HCT116 (cell line): ENCODE measurements at regions not wholly inside any gene's neighbourhood (a gene's known extent, or its start where the extent isn't known, plus 50 kb on each side); places are given as distances from the start of the nearest gene placed in this dataset.

Source experiments
- ATAC-seq: fragments of 200-7000 bp; cut with Tn5 transposase; 2 replicates; pipeline ENCODE4 v1.9.1; 2020; ENCODE audit warnings: mild to moderate bottlenecking, moderate library complexity
- BruUV-seq: library from RNA; stranded (reverse); fragments of 400-500 nt; replicated peaks from 2 replicates; lab custom pipeline; 2021; lab: Mats Ljungman, UMichigan
- CTCF ChIA-PET: fragments of 300-600 bp; sonication (Branson Sonifier 250); formaldehyde crosslinking; loops from one replicate; lab custom pipeline; 2021; ENCODE audit warnings: antibody characterized with exemption; lab: Charles Lee
- POLR2A ChIA-PET: fragments of 300-600, 350-600 bp; sonication (Branson Sonifier 250); formaldehyde crosslinking; loops from one replicate; lab custom pipeline; 2021; ENCODE audit warnings: antibody characterized with exemption; lab: Charles Lee
- RAD21 ChIA-PET, 2 experiments: fragments of 300-600 bp; sonication (Branson Sonifier 250); formaldehyde crosslinking; loops; one replicate each; lab custom pipeline; 2023; ENCODE audit warnings: low total read pairs in 2 of 2; ENCODE audit not compliant: uncharacterized antibody in 2 of 2, unreplicated experiment in 2 of 2, low non-redundant PET in 1 of 2; lab: Charles Lee
- DNase-seq: peaks from one replicate; pipeline ENCODE4 v3.0.0-alpha.2; 2010; ENCODE audit warnings: low read depth, low spot score
- H2AFZ ChIP-seq: fragments of 200-600 bp; shearing (Covaris generic), sonication (generic); 2 replicates; pipeline ENCODE4 v1.6.1; 2017; ENCODE audit warnings: low read depth, mixed run types, mixed read lengths, antibody characterized with exemption, low read length; ENCODE audit not compliant: poor library complexity, severe bottlenecking
- H3K27ac ChIP-seq: 2 replicates; pipeline ENCODE4 v1.5.1; 2012; ENCODE audit warnings: low read depth, low read length
- H3K27me3 ChIP-seq: fragments of 200-600 bp; sonication (generic); 2 replicates; pipeline ENCODE4 v1.6.1; 2016; ENCODE audit warnings: mixed run types, low read length, mixed read lengths; ENCODE audit not compliant: insufficient read depth
- H3K36me3 ChIP-seq, 2 experiments: fragments of 200-500 bp in 1 of 2; fragments of 200-600 bp in 1 of 2; sonication (Bioruptor generic) in 1 of 2; sonication (generic) in 1 of 2; 2 replicates each; pipeline versions ENCODE4 v1.5.1 to v1.6.1; 2014 to 2016; ENCODE audit warnings: low read length in 2 of 2, inconsistent platforms in 1 of 2, mixed read lengths in 1 of 2, mixed run types in 1 of 2; ENCODE audit not compliant: insufficient read depth in 2 of 2, control insufficient read depth in 1 of 2
- H3K4me1 ChIP-seq, 2 experiments: fragments of 200-600 bp in 1 of 2; sonication (generic) in 1 of 2; 2 replicates each; pipeline versions ENCODE4 v1.5.1 to v1.6.1; 2012 to 2017; ENCODE audit warnings: low read length in 2 of 2, inconsistent platforms in 1 of 2, mild to moderate bottlenecking in 1 of 2, mixed read lengths in 1 of 2, mixed run types in 1 of 2, moderate library complexity in 1 of 2; ENCODE audit not compliant: insufficient read depth in 2 of 2, control insufficient read depth in 1 of 2
- H3K4me2 ChIP-seq: fragments of 200-600 bp; sonication (generic); 2 replicates; pipeline ENCODE4 v1.6.1; 2017; ENCODE audit warnings: mixed run types, low read length, mixed read lengths
- H3K4me3 ChIP-seq, 2 experiments: fragments of 200-600 bp in 1 of 2; sonication (generic) in 1 of 2; replicated peaks in 1 of 2; 2 replicates each; pipeline ENCODE4 v1.5.1; 2011 to 2016; ENCODE audit warnings: low read length in 2 of 2, control low read depth in 1 of 2, low read depth in 1 of 2, mild to moderate bottlenecking in 1 of 2, mixed read lengths in 1 of 2, mixed run types in 1 of 2
- H3K79me2 ChIP-seq: fragments of 200-600 bp; sonication (generic); 2 replicates; pipeline ENCODE4 v1.6.1; 2017; ENCODE audit warnings: mild to moderate bottlenecking, mixed run types, low read length, moderate library complexity, mixed read lengths; ENCODE audit not compliant: insufficient read depth
- H3K9ac ChIP-seq: fragments of 200-600 bp; sonication (generic); 2 replicates; pipeline ENCODE4 v1.6.1; 2016; ENCODE audit warnings: low read length, mixed read lengths
- H3K9me2 ChIP-seq: fragments of 200-600 bp; sonication (generic), shearing (Covaris generic); 2 replicates; pipeline ENCODE4 v1.6.1; 2017; ENCODE audit warnings: mixed run types, mild to moderate bottlenecking, moderate library complexity; ENCODE audit not compliant: insufficient read depth
- H3K9me3 ChIP-seq, 2 experiments: fragments of 200-500 bp in 1 of 2; fragments of 200-600 bp in 1 of 2; sonication (Bioruptor generic) in 1 of 2; sonication (generic) in 1 of 2; 2 replicates each; pipeline ENCODE4 v1.6.1; 2014 to 2017; ENCODE audit warnings: low read length in 2 of 2, mixed read lengths in 2 of 2, inconsistent platforms in 1 of 2, low read depth in 1 of 2, mild to moderate bottlenecking in 1 of 2, mixed run types in 1 of 2, moderate library complexity in 1 of 2; ENCODE audit not compliant: control insufficient read depth in 1 of 2, insufficient read depth in 1 of 2
- H4K20me1 ChIP-seq: fragments of 200-600 bp; sonication (generic), shearing (Covaris generic); 2 replicates; pipeline ENCODE4 v1.6.1; 2017; ENCODE audit warnings: mixed run types, mild to moderate bottlenecking, moderate library complexity; ENCODE audit not compliant: insufficient read depth
- CTCF ChIP-seq, 3 experiments: fragments of 200-600 bp in 1 of 3; sonication (generic) in 1 of 3; IDR thresholded peaks in 2 of 3; conservative IDR thresholded peaks in 1 of 3; 2 replicates each; pipeline ENCODE4 v1.5.1; 2012 to 2017; ENCODE audit warnings: low read depth in 2 of 3, low read length in 2 of 3, antibody characterized with exemption in 1 of 3, borderline replicate concordance in 1 of 3, control low read depth in 1 of 3, mild to moderate bottlenecking in 1 of 3, mixed read lengths in 1 of 3, mixed run types in 1 of 3, moderate library complexity in 1 of 3; ENCODE audit not compliant: insufficient read depth in 1 of 3
- ELF1 ChIP-seq: IDR thresholded peaks from 2 replicates; pipeline ENCODE4 v1.6.1; 2012; ENCODE audit warnings: low read depth, borderline replicate concordance
- EZH2 ChIP-seq: fragments of 200-600 bp; sonication (generic); IDR thresholded peaks from 2 replicates; pipeline ENCODE4 v1.6.1; 2017; ENCODE audit warnings: antibody characterized with exemption, mixed run types
- JUND ChIP-seq: IDR thresholded peaks from 2 replicates; pipeline ENCODE4 v1.6.1; 2012
- MAX ChIP-seq: IDR thresholded peaks from 2 replicates; pipeline ENCODE4 v1.6.1; 2012
- POLR2A ChIP-seq: IDR thresholded peaks from 2 replicates; pipeline ENCODE4 v1.7.0; 2011; ENCODE audit warnings: borderline replicate concordance; ENCODE audit not compliant: insufficient read depth, insufficient read length; ENCODE audit errors: extremely low read depth
- TCF7L2 ChIP-seq: IDR thresholded peaks from 2 replicates; pipeline ENCODE4 v1.7.0; 2011; ENCODE audit warnings: borderline replicate concordance, inconsistent platforms; ENCODE audit not compliant: insufficient read depth, insufficient read length; ENCODE audit errors: extremely low read depth
- YY1 ChIP-seq: IDR thresholded peaks from 2 replicates; pipeline ENCODE4 v1.6.1; 2011; ENCODE audit warnings: low read length, low read depth, moderate library complexity, mild to moderate bottlenecking; ENCODE audit not compliant: insufficient replicate concordance; ENCODE audit errors: extremely low read depth
- ZBTB33 ChIP-seq: IDR thresholded peaks from 2 replicates; pipeline ENCODE4 v1.6.1; 2011; ENCODE audit warnings: mild to moderate bottlenecking, low read length, moderate library complexity; ENCODE audit not compliant: insufficient replicate concordance; ENCODE audit errors: extremely low read depth
- ZFX ChIP-seq: fragments of 450-650 bp; IDR thresholded peaks from 2 replicates; pipeline ENCODE4 v1.6.1; 2017
- intact Hi-C: fragments of 100-400 bp; cut with micrococcal nuclease; formaldehyde crosslinking; loops from 2 replicates; pipeline ENCODE4 v1.10.0; 2022
- TF ChIP-seq, protein P1 (sequence below): IDR thresholded peaks from 2 replicates; pipeline ENCODE4 v1.6.1; 2012

DNA sequence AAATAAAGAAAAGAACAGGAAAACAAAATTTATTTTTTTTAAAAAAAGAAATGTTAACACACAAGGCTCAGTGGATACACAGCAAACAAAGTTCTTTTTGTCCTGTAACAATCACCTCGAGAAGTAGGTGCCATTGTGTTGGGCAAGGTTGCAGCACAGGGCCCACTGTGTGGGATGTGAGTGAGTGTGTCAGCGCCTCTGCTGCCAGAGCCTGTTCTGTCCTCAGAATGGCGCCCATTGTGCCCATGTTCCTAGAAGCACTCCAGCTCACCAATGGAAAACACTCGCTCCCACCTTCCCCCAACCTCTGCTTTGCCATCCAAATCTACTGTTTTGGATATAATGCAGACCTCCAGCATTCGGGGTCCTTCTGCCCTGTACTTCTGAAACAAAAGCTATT, 84.9 kb upstream of the CLDN18 start:
- CTCF ChIA-PET, result no interaction called here

More for the DNA sequence above, 84.9 kb upstream of the CLDN18 start:
- RAD21 ChIA-PET, result no interaction called here
- intact Hi-C loops, result no loop called here
- Histone ChIP-seq H3K4me3 (no peak overlapping the region), H3K36me3 (no peaks in the 10 kb centered on the region), H3K27me3 (peaks cover 56% of the 10 kb centered on the region), H3K4me1 (no peaks in the 10 kb centered on the region), H3K9ac (no peak overlapping the region), H4K20me1 (no peaks in the 10 kb centered on the region), H3K9me3 (no peaks in the 10 kb centered on the region), H3K4me2 (no peak overlapping the region), H3K27ac (no peak overlapping the region), H2AFZ (no peak overlapping the region)
- BruUV-seq, result no TSS peak
- ATAC-seq (no peak), DNase-seq (no peak)
- no peak for TF ChIP-seq CTCF (IDR thresholded peaks at IDR 0.05 in 2 of 3, conservative IDR thresholded peaks at IDR 0.05 in 1 of 3; ENCODE audit: borderline replicate concordance in 1 of 3, insufficient read depth in 1 of 3, low read depth in 2 of 3, low read length in 2 of 3)
- no peak for TF ChIP-seq MAX
- no peak for TF ChIP-seq ELF1
- no peak for TF ChIP-seq POLR2A
- TF ChIP-seq EZH2, result no peak
- TF ChIP-seq ZBTB33, result no peak
- TF ChIP-seq JUND, result no peak
- TF ChIP-seq ZFX, result no peak
- no peak for TF ChIP-seq YY1
- TF ChIP-seq, protein P1, sequence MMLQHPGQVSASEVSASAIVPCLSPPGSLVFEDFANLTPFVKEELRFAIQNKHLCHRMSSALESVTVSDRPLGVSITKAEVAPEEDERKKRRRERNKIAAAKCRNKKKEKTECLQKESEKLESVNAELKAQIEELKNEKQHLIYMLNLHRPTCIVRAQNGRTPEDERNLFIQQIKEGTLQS, result no peak
- TF ChIP-seq TCF7L2, result no peak
- TF ChIP-seq, all 23 proteins: peak for 0
- H3K79me2 ChIP-seq, result no peaks in the 10 kb centered on the region
- no peaks in the 10 kb centered on the region for H3K9me2 ChIP-seq
- POLR2A ChIA-PET, result no interaction called here
